ENCODE measurements at regions not wholly inside any gene's neighbourhood (a gene's known extent, or its start where the extent isn't known, plus 50 kb on each side); places are given as distances from the start of the nearest gene placed in this dataset.

DNA sequence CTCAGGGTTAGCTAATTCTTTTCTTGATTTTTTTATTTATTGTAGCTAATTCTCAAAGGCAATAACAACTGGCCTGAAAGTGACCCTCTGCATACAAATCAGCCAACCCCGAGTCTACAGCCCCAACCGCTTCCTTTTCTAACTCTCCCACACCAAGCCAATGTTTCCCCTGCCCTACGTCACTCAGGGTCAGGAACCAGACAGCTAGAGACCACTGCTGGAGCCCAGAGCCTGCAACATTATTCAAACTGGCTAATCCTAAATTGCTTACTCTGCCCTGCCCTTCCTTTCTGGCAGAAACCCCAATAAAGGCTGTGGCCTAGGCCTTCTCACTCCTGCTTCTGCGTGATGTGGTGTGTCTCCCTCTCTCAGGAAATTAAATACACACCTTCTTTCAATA, 320.7 kb downstream of the CBLN4 start:
- TF ChIP-seq, protein P1, sequence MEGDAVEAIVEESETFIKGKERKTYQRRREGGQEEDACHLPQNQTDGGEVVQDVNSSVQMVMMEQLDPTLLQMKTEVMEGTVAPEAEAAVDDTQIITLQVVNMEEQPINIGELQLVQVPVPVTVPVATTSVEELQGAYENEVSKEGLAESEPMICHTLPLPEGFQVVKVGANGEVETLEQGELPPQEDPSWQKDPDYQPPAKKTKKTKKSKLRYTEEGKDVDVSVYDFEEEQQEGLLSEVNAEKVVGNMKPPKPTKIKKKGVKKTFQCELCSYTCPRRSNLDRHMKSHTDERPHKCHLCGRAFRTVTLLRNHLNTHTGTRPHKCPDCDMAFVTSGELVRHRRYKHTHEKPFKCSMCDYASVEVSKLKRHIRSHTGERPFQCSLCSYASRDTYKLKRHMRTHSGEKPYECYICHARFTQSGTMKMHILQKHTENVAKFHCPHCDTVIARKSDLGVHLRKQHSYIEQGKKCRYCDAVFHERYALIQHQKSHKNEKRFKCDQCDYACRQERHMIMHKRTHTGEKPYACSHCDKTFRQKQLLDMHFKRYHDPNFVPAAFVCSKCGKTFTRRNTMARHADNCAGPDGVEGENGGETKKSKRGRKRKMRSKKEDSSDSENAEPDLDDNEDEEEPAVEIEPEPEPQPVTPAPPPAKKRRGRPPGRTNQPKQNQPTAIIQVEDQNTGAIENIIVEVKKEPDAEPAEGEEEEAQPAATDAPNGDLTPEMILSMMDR (IDR thresholded peaks at IDR 0.05; ENCODE audit: borderline replicate concordance, insufficient read depth, low read depth, low read length), result no peak
- H3K4me3 ChIP-seq (ENCODE audit: low read depth, low read length), result no peak overlapping the region

DNA sequence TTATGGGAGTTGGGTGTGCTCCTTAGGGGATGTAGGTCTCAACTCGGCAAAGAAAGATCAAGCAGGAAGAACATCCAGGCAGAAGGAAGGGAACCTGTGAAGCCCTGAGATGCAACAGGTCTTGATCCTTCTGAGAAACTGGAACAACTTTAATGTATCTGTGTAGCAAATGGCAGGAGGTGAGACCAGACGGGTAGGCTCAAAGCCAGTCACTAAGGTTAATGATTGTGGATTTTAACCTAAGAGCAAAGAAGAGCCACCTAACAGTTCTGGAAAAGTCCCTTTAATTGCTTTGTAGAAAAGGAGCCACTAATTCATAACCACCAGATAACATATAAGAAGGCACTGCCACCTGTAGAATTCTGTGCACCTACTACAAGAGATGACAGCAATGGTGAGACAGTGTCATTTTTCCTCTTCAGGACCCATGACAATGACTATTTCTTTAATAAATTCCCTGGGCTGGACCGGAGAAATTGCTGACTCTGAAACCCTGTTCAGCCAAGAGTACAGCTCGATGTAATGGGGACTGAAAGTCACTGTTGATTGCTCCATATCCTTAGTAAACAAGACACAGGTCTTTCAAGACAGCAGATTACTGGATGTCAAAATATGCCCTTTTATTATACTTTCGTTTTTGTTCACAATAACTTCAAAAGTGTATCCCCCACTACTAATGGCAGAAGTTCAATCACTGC, 326.2 kb downstream of the CBLN4 start:
- TF ChIP-seq, protein P1 (IDR thresholded peaks at IDR 0.05; ENCODE audit: borderline replicate concordance, insufficient read depth, low read depth, low read length), result no peak
- H3K4me3 ChIP-seq (ENCODE audit: low read depth, low read length), result no peak overlapping the region

DNA sequence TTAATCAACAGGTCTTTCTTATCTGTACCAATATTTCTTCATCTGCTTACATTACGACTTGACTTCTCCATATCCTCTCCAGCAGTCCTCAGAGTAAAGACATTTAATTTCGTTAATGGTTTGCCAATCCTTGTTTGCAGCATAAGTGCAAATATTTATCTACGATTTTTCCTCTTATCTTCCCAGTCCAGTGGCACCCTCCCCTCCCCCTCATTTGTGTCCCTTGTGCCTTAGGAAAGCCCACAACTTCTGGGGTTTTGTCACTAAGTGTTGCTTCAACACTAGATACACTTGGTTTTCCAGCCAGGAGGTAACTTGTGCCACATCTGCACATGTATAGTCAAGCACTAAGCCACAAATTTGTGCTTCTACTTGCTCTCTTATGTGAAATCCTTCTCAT, 327.2 kb downstream of the CBLN4 start:
- TF ChIP-seq, protein P1 (IDR thresholded peaks at IDR 0.05; ENCODE audit: borderline replicate concordance, insufficient read depth, low read depth, low read length), result no peak
- no peak overlapping the region for H3K4me3 ChIP-seq (ENCODE audit: low read depth, low read length)

DNA sequence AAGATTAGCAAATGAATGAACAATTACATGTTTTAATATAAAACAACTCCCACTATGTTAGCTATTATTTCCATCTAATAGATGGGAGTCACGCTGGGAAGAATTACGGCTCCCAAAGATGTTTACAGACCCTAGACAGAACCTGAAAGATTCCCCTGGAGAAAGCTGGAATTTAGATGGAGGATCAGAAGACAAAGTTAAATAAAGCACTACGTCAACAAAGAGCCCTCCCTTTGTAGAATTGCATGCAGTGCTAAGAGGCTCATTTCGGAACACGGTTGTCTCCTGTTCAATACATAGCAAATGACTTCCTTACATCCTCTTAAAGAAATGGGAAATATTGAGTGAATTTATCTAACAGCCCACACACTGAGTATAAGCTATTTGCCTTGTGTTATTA, 328.3 kb downstream of the CBLN4 start:
- TF ChIP-seq, protein P1 (IDR thresholded peaks at IDR 0.05; ENCODE audit: borderline replicate concordance, insufficient read depth, low read depth, low read length), result no peak
- H3K4me3 ChIP-seq (ENCODE audit: low read depth, low read length), result no peak overlapping the region

DNA sequence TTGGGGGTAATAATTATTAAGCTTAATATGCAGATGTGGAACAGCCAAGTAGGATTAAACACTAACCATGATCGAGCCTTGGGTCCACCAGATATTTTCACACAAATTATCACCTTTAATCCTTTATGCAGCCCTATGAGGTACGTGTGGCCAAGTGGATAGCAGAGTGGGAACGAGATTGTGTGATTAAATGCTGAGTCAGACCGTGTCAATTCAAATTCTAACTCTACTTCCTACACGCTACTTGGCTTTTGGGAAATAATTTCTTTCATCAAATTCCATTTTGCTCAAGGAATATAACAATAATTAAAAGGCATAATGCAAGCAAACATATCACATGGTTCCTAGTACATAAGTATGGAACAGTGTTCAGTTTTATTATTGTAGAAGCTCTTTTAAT, 329.2 kb downstream of the CBLN4 start:
- TF ChIP-seq, protein P1 (IDR thresholded peaks at IDR 0.05; ENCODE audit: borderline replicate concordance, insufficient read depth, low read depth, low read length), result no peak
- no peak overlapping the region for H3K4me3 ChIP-seq (ENCODE audit: low read depth, low read length)

DNA sequence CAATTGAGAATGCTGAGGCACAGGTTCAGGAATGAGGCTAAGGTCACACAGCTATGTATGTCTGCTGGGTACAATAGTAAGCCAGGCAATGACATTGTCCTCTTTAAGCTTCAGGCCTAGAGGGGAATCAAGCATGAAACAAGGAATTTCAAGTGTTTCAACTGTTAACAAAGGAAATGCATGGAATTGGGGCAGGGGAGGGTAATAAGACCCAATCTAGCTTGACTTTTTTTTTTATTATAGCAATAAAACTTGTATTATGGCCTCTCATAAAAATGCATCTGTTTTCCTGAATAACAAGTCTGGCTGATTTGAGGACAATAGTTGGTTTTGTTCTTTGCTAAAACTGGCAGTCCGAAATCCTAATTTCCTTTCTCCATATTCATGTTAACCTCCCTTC, 336.7 kb downstream of the CBLN4 start:
- TF ChIP-seq, protein P1 (IDR thresholded peaks at IDR 0.05; ENCODE audit: borderline replicate concordance, insufficient read depth, low read depth, low read length), result no peak
- no peak overlapping the region for H3K4me3 ChIP-seq (ENCODE audit: low read depth, low read length)

DNA sequence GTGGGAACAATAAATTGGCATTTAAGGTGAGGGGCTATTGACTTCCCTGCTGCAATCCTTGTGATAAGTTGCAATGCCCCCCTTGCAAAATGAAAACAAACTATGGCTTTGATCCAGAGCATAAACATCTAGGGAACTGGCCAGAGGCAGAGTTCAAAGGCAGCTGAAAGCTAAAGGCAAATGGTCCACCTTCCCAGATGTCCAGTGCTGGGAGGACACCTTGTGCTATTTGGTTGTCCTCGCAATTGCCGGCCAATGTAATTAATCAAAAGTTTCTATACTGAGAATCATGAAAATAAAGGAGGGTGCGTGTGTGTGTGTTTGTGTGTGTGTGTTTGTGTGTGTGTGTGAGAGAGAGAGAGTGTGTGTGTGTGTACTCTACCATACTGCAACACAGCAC, 337.4 kb downstream of the CBLN4 start:
- H3K4me3 ChIP-seq (ENCODE audit: low read depth, low read length), result no peak overlapping the region
- TF ChIP-seq, protein P1 (IDR thresholded peaks at IDR 0.05; ENCODE audit: borderline replicate concordance, insufficient read depth, low read depth, low read length), result no peak
